ENCODE measurements at regions not wholly inside any gene's neighbourhood (a gene's known extent, or its start where the extent isn't known, plus 50 kb on each side); places are given as distances from the start of the nearest gene placed in this dataset.

- Histone ChIP-seq H3K36me3 (ENCODE audit: control insufficient read depth, insufficient read depth, low read length) (no peaks in the 10 kb centered on the region), H3K79me1 (ENCODE audit: low read length) (no peaks in the 10 kb centered on the region), H3K4me2 (ENCODE audit: low read length) (no peak overlapping the region), H2BK15ac (replicated peaks; ENCODE audit: low read depth) (no peak overlapping the region), H3K4me3 (ENCODE audit: low read length) (no peak overlapping the region), H4K5ac (ENCODE audit: low read length) (no peak overlapping the region), H3K27ac (ENCODE audit: low read depth, low read length) (no peak overlapping the region), H3K4ac (ENCODE audit: low read depth, low read length) (no peak overlapping the region), H3K79me2 (ENCODE audit: control insufficient read depth, insufficient read depth, low read length) (no peaks in the 10 kb centered on the region), H3K4me1 (ENCODE audit: control insufficient read depth, low read depth, low read length) (no peaks in the 10 kb centered on the region), H3K18ac (ENCODE audit: low read length) (no peak overlapping the region), H3K23ac (ENCODE audit: low read length) (no peak overlapping the region), H2BK120ac (ENCODE audit: low read depth, low read length) (no peak overlapping the region), H3K9ac (ENCODE audit: low read length) (no peak overlapping the region), H2BK5ac (ENCODE audit: low read length) (no peak overlapping the region), H3K27me3 (ENCODE audit: insufficient read depth, low read length, poor library complexity) (no peaks in the 10 kb centered on the region), H4K8ac (ENCODE audit: low read depth, low read length) (no peak overlapping the region), H3K56ac (ENCODE audit: low read length) (no peak overlapping the region), H2AK5ac (ENCODE audit: low read length) (no peak overlapping the region)
- DNase-seq = no peak
- WGBS (ENCODE audit: extremely low coverage, insufficient coverage, low lambda C conversion rate) = no CpG with 5 or more reads among the region's 7 CpGs
Measured at GRCh38 chr4:3348621-3349020, 55.8 kb downstream of the RGS12 start.

GRCh38 chr4:3349116-3349515, 56.3 kb downstream of the RGS12 start:
- Histone ChIP-seq H3K4me3 (ENCODE audit: low read length) (no peak overlapping the region), H2AK5ac (ENCODE audit: low read length) (no peak overlapping the region), H3K4me1 (ENCODE audit: control insufficient read depth, low read depth, low read length) (no peaks in the 10 kb centered on the region), H4K5ac (ENCODE audit: low read length) (no peak overlapping the region), H3K56ac (ENCODE audit: low read length) (no peak overlapping the region), H3K79me2 (ENCODE audit: control insufficient read depth, insufficient read depth, low read length) (no peaks in the 10 kb centered on the region), H3K23ac (ENCODE audit: low read length) (no peak overlapping the region), H2BK15ac (replicated peaks; ENCODE audit: low read depth) (no peak overlapping the region), H3K9ac (ENCODE audit: low read length) (no peak overlapping the region), H3K18ac (ENCODE audit: low read length) (no peak overlapping the region), H3K4me2 (ENCODE audit: low read length) (no peak overlapping the region), H3K4ac (ENCODE audit: low read depth, low read length) (no peak overlapping the region), H2BK5ac (ENCODE audit: low read length) (no peak overlapping the region), H2BK120ac (ENCODE audit: low read depth, low read length) (no peak overlapping the region), H3K27me3 (ENCODE audit: insufficient read depth, low read length, poor library complexity) (no peaks in the 10 kb centered on the region), H4K8ac (ENCODE audit: low read depth, low read length) (no peak overlapping the region), H3K36me3 (ENCODE audit: control insufficient read depth, insufficient read depth, low read length) (no peaks in the 10 kb centered on the region), H3K79me1 (ENCODE audit: low read length) (no peaks in the 10 kb centered on the region), H3K27ac (ENCODE audit: low read depth, low read length) (no peak overlapping the region)
- DNase-seq = no peak
- 100% methylated on average over 3 of the region's 4 CpGs for WGBS (ENCODE audit: extremely low coverage, insufficient coverage, low lambda C conversion rate)

- Histone ChIP-seq H2BK5ac (ENCODE audit: low read length) (no peak overlapping the region), H3K18ac (ENCODE audit: low read length) (no peak overlapping the region), H2BK15ac (replicated peaks; ENCODE audit: low read depth) (no peak overlapping the region), H3K27ac (ENCODE audit: low read depth, low read length) (no peak overlapping the region), H3K79me1 (ENCODE audit: low read length) (no peaks in the 10 kb centered on the region), H2AK5ac (ENCODE audit: low read length) (no peak overlapping the region), H3K23ac (ENCODE audit: low read length) (no peak overlapping the region), H3K56ac (ENCODE audit: low read length) (no peak overlapping the region), H3K79me2 (ENCODE audit: control insufficient read depth, insufficient read depth, low read length) (no peaks in the 10 kb centered on the region), H3K9ac (ENCODE audit: low read length) (no peak overlapping the region), H3K4ac (ENCODE audit: low read depth, low read length) (no peak overlapping the region), H3K27me3 (ENCODE audit: insufficient read depth, low read length, poor library complexity) (no peaks in the 10 kb centered on the region), H4K8ac (ENCODE audit: low read depth, low read length) (no peak overlapping the region), H3K4me1 (ENCODE audit: control insufficient read depth, low read depth, low read length) (no peaks in the 10 kb centered on the region), H3K36me3 (ENCODE audit: control insufficient read depth, insufficient read depth, low read length) (no peaks in the 10 kb centered on the region), H3K4me2 (ENCODE audit: low read length) (no peak overlapping the region), H2BK120ac (ENCODE audit: low read depth, low read length) (no peak overlapping the region), H3K4me3 (ENCODE audit: low read length) (no peak overlapping the region), H4K5ac (ENCODE audit: low read length) (no peak overlapping the region)
- DNase-seq = no peak
- WGBS (ENCODE audit: extremely low coverage, insufficient coverage, low lambda C conversion rate) = no CpG with 5 or more reads among the region's 3 CpGs
Measured at GRCh38 chr4:3351997-3352396, 59.2 kb downstream of the RGS12 start.

- no peak overlapping the region for H3K27ac ChIP-seq (ENCODE audit: low read depth, low read length)
- no peaks in the 10 kb centered on the region for H3K79me2 ChIP-seq (ENCODE audit: control insufficient read depth, insufficient read depth, low read length)
- no peak for DNase-seq
- no CpG with 5 or more reads among the region's 5 CpGs for WGBS (ENCODE audit: extremely low coverage, insufficient coverage, low lambda C conversion rate)
- H3K4me3 ChIP-seq (ENCODE audit: low read length) = no peak overlapping the region
- no peak overlapping the region for H3K4me2 ChIP-seq (ENCODE audit: low read length)
- no peak overlapping the region for H4K5ac ChIP-seq (ENCODE audit: low read length)
- no peak overlapping the region for H3K23ac ChIP-seq (ENCODE audit: low read length)
- H3K79me1 ChIP-seq (ENCODE audit: low read length) = no peaks in the 10 kb centered on the region
- no peak overlapping the region for H2BK15ac ChIP-seq (replicated peaks; ENCODE audit: low read depth)
- H3K36me3 ChIP-seq (ENCODE audit: control insufficient read depth, insufficient read depth, low read length) = no peaks in the 10 kb centered on the region
- H2AK5ac ChIP-seq (ENCODE audit: low read length) = no peak overlapping the region
- H3K4ac ChIP-seq (ENCODE audit: low read depth, low read length) = no peak overlapping the region
- no peak overlapping the region for H3K18ac ChIP-seq (ENCODE audit: low read length)
- no peaks in the 10 kb centered on the region for H3K4me1 ChIP-seq (ENCODE audit: control insufficient read depth, low read depth, low read length)
- H2BK120ac ChIP-seq (ENCODE audit: low read depth, low read length) = no peak overlapping the region
- H4K8ac ChIP-seq (ENCODE audit: low read depth, low read length) = no peak overlapping the region
- no peak overlapping the region for H3K56ac ChIP-seq (ENCODE audit: low read length)
- no peak overlapping the region for H2BK5ac ChIP-seq (ENCODE audit: low read length)
- no peaks in the 10 kb centered on the region for H3K27me3 ChIP-seq (ENCODE audit: insufficient read depth, low read length, poor library complexity)
- no peak overlapping the region for H3K9ac ChIP-seq (ENCODE audit: low read length)
Measured at GRCh38 chr4:3352505-3352904, 59.7 kb downstream of the RGS12 start.

GRCh38 chr4:3352941-3353594, 60.2 kb downstream of the RGS12 start:
- Histone ChIP-seq H3K56ac (ENCODE audit: low read length) (no peak overlapping the region), H2BK5ac (ENCODE audit: low read length) (no peak overlapping the region), H2BK120ac (ENCODE audit: low read depth, low read length) (no peak overlapping the region), H3K4me2 (ENCODE audit: low read length) (no peak overlapping the region), H3K79me2 (ENCODE audit: control insufficient read depth, insufficient read depth, low read length) (no peaks in the 10 kb centered on the region), H3K4ac (ENCODE audit: low read depth, low read length) (no peak overlapping the region), H4K8ac (ENCODE audit: low read depth, low read length) (no peak overlapping the region), H3K23ac (ENCODE audit: low read length) (no peak overlapping the region), H2BK15ac (replicated peaks; ENCODE audit: low read depth) (no peak overlapping the region), H3K18ac (ENCODE audit: low read length) (no peak overlapping the region), H3K4me3 (ENCODE audit: low read length) (no peak overlapping the region), H3K27me3 (ENCODE audit: insufficient read depth, low read length, poor library complexity) (no peaks in the 10 kb centered on the region), H4K5ac (ENCODE audit: low read length) (no peak overlapping the region), H3K36me3 (ENCODE audit: control insufficient read depth, insufficient read depth, low read length) (no peaks in the 10 kb centered on the region), H2AK5ac (ENCODE audit: low read length) (no peak overlapping the region), H3K9ac (ENCODE audit: low read length) (no peak overlapping the region), H3K27ac (ENCODE audit: low read depth, low read length) (no peak overlapping the region), H3K79me1 (ENCODE audit: low read length) (no peaks in the 10 kb centered on the region), H3K4me1 (ENCODE audit: control insufficient read depth, low read depth, low read length) (no peaks in the 10 kb centered on the region)
- DNase-seq = no peak
- WGBS (ENCODE audit: extremely low coverage, insufficient coverage, low lambda C conversion rate) = no CpG with 5 or more reads among the region's 14 CpGs
